Astrocyte (in vitro differentiated cells and primary cell): ENCODE measurements at regions not wholly inside any gene's neighbourhood (a gene's known extent, or its start where the extent isn't known, plus 50 kb on each side); places are given as distances from the start of the nearest gene placed in this dataset.

Source experiments
- DNase-seq: peaks from one replicate; pipeline ENCODE4 v3.0.0-alpha.2; 2010; ENCODE audit warnings: low read depth
- FAIRE-seq: peaks from 2 replicates; lab custom pipeline; 2011; peaks lifted over from hg19 to GRCh38; lab: Jason Lieb, UNC
- H2AFZ ChIP-seq: 2 replicates; pipeline ENCODE4 v1.6.0; 2012; ENCODE audit warnings: low read depth, low read length, inconsistent platforms
- H3K27ac ChIP-seq: 2 replicates; pipeline ENCODE4 v1.5.1; 2011; ENCODE audit warnings: low read depth, low read length, inconsistent platforms
- H3K27me3 ChIP-seq: 2 replicates; pipeline ENCODE4 v1.6.0; 2011; ENCODE audit warnings: low read length, inconsistent platforms; ENCODE audit not compliant: insufficient read depth
- H3K36me3 ChIP-seq: 2 replicates; pipeline ENCODE4 v1.5.1; 2011; ENCODE audit warnings: low read length, inconsistent platforms; ENCODE audit not compliant: insufficient read depth
- H3K4me1 ChIP-seq: 2 replicates; pipeline ENCODE4 v1.5.1; 2011; ENCODE audit warnings: low read length, inconsistent platforms; ENCODE audit not compliant: insufficient read depth
- H3K4me2 ChIP-seq: 2 replicates; pipeline ENCODE4 v1.6.0; 2012; ENCODE audit warnings: low read length, inconsistent platforms
- H3K4me3 ChIP-seq: 2 replicates; pipeline ENCODE4 v1.5.1; 2011; ENCODE audit warnings: low read depth, mild to moderate bottlenecking, low read length, inconsistent platforms; ENCODE audit not compliant: insufficient read depth
- H3K79me2 ChIP-seq: 2 replicates; pipeline ENCODE4 v1.6.0; 2012; ENCODE audit warnings: mild to moderate bottlenecking, low read length, inconsistent platforms; ENCODE audit not compliant: insufficient read depth
- H3K9ac ChIP-seq: 2 replicates; pipeline ENCODE4 v1.6.0; 2012; ENCODE audit warnings: mild to moderate bottlenecking, low read length, inconsistent platforms
- H3K9me3 ChIP-seq: 2 replicates; pipeline ENCODE4 v1.5.1; 2012; ENCODE audit warnings: low read depth, mild to moderate bottlenecking, low read length, inconsistent platforms; ENCODE audit not compliant: insufficient read depth
- H4K20me1 ChIP-seq: 2 replicates; pipeline ENCODE4 v1.6.0; 2012; ENCODE audit warnings: low read length, inconsistent platforms; ENCODE audit not compliant: insufficient read depth
- H3K27ac Mint-ChIP-seq: one replicate; pipeline ENCODE4 v1.8.0; 2021; ENCODE audit warnings: mild to moderate bottlenecking, mixed read lengths; ENCODE audit not compliant: unreplicated experiment
- H3K27me3 Mint-ChIP-seq: one replicate; pipeline ENCODE4 v1.8.0; 2021; ENCODE audit warnings: low read depth, mixed read lengths; ENCODE audit not compliant: unreplicated experiment
- H3K36me3 Mint-ChIP-seq: one replicate; pipeline ENCODE4 v1.8.0; 2021; ENCODE audit warnings: low read depth, mixed read lengths; ENCODE audit not compliant: unreplicated experiment
- H3K4me1 Mint-ChIP-seq: one replicate; pipeline ENCODE4 v1.8.0; 2021; ENCODE audit warnings: low read depth, mixed read lengths; ENCODE audit not compliant: unreplicated experiment
- H3K4me3 Mint-ChIP-seq: one replicate; pipeline ENCODE4 v1.8.0; 2021; ENCODE audit warnings: mild to moderate bottlenecking, moderate library complexity, mixed read lengths; ENCODE audit not compliant: unreplicated experiment
- H3K9me3 Mint-ChIP-seq: one replicate; pipeline ENCODE4 v1.8.0; 2021; ENCODE audit warnings: mild to moderate bottlenecking, mixed read lengths; ENCODE audit not compliant: unreplicated experiment
- EZH2 ChIP-seq: IDR thresholded peaks from 2 replicates; pipeline ENCODE4 v1.6.1; 2012; ENCODE audit warnings: mild to moderate bottlenecking, low read length, inconsistent platforms; ENCODE audit not compliant: insufficient read depth
- TF ChIP-seq, protein P1 (sequence below): IDR thresholded peaks from 2 replicates; pipeline ENCODE4 v1.5.1; 2011; ENCODE audit warnings: low read depth, mild to moderate bottlenecking, inconsistent platforms, low read length, moderate library complexity; ENCODE audit not compliant: insufficient read depth

GRCh38 chr5:152004095-152004494 lies 79.4 kb upstream of the GLRA1 start:
- H3K27me3 ChIP-seq, result no peaks in the 10 kb centered on the region
- no peaks in the 10 kb centered on the region for H3K36me3 ChIP-seq
- H3K27me3 Mint-ChIP-seq, result no peaks in the 10 kb centered on the region
- TF ChIP-seq, protein P1, sequence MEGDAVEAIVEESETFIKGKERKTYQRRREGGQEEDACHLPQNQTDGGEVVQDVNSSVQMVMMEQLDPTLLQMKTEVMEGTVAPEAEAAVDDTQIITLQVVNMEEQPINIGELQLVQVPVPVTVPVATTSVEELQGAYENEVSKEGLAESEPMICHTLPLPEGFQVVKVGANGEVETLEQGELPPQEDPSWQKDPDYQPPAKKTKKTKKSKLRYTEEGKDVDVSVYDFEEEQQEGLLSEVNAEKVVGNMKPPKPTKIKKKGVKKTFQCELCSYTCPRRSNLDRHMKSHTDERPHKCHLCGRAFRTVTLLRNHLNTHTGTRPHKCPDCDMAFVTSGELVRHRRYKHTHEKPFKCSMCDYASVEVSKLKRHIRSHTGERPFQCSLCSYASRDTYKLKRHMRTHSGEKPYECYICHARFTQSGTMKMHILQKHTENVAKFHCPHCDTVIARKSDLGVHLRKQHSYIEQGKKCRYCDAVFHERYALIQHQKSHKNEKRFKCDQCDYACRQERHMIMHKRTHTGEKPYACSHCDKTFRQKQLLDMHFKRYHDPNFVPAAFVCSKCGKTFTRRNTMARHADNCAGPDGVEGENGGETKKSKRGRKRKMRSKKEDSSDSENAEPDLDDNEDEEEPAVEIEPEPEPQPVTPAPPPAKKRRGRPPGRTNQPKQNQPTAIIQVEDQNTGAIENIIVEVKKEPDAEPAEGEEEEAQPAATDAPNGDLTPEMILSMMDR, result no peak
- no peak for TF ChIP-seq EZH2
- DNase-seq (no peak), FAIRE-seq (no peak)
- peaks cover 3% of the 10 kb centered on the region for H3K9me3 Mint-ChIP-seq
- H3K4me2 ChIP-seq, result no peak overlapping the region
- H3K27ac ChIP-seq, result no peak overlapping the region
- no peak overlapping the region for H3K9ac ChIP-seq
- H4K20me1 ChIP-seq, result no peaks in the 10 kb centered on the region
- no peaks in the 10 kb centered on the region for H3K79me2 ChIP-seq
- H2AFZ ChIP-seq, result no peak overlapping the region
- H3K4me3 ChIP-seq, result no peak overlapping the region
- no peaks in the 10 kb centered on the region for H3K9me3 ChIP-seq
- no peak overlapping the region for H3K4me3 Mint-ChIP-seq
- no peak overlapping the region for H3K27ac Mint-ChIP-seq
- no peaks in the 10 kb centered on the region for H3K4me1 ChIP-seq
- H3K36me3 Mint-ChIP-seq, result no peaks in the 10 kb centered on the region
- H3K4me1 Mint-ChIP-seq, result peaks cover 9% of the 10 kb centered on the region
